Prostate gland (tissue), 2 donors: ENCODE measurements at regions not wholly inside any gene's neighbourhood (a gene's known extent, or its start where the extent isn't known, plus 50 kb on each side); places are given as distances from the start of the nearest gene placed in this dataset.

Source experiments
- CTCF ChIP-seq, 4 experiments: fragments of 200-600 bp in 2 of 4; fragments of 450-650 bp in 2 of 4; sonication (generic) in 2 of 4; IDR thresholded peaks; 1 replicate in 3 of 4; 2 replicates in 1 of 4; pipeline ENCODE4 v1.5.1; 2016 to 2019; ENCODE audit warnings: antibody characterized with exemption in 4 of 4, mild to moderate bottlenecking in 2 of 4, moderate library complexity in 2 of 4
- POLR2A ChIP-seq: fragments of 450-650 bp; IDR thresholded peaks from one replicate; pipeline ENCODE4 v1.6.1; 2016; ENCODE audit warnings: antibody characterized with exemption, mild to moderate bottlenecking

GRCh38 chr12:131618701-131619100 lies 92.2 kb upstream of the SFSWAP start:
- TF ChIP-seq CTCF (IDR thresholded peaks at IDR 0.05) (no peak), POLR2A (no peak)
